Ishikawa (cell line): ENCODE measurements at regions not wholly inside any gene's neighbourhood (a gene's known extent, or its start where the extent isn't known, plus 50 kb on each side); places are given as distances from the start of the nearest gene placed in this dataset.

ENCODE experiments used
- CEBPB ChIP-seq: IDR thresholded peaks from 2 replicates; pipeline ENCODE4 v1.6.1; 2012
- EP300 ChIP-seq: IDR thresholded peaks from 2 replicates; pipeline ENCODE4 v1.6.1; 2012; ENCODE audit warnings: borderline replicate concordance
- FOXM1 ChIP-seq: IDR thresholded peaks from 2 replicates; pipeline ENCODE4 v1.6.1; 2012; ENCODE audit warnings: low read depth, borderline replicate concordance
- RAD21 ChIP-seq: IDR thresholded peaks from 2 replicates; pipeline ENCODE4 v1.6.1; 2012; ENCODE audit warnings: low read depth

DNA sequence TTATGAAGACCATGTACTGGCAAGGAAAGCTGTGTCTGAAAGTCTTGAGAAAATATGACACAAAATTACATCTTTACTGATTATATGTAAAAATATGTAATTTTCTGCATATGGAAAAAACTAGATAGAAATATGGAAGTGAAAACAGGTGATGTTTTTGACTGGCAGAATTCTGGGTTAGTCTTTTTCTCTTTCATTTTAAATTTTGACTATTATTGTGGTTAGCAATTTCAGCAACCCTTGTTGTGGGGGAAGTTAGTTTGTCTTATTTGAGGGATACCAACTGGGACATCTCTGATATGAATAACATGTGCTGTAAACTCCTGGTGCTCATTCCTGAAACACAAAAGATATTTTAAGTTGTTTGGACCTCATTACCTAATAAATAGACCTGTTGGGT lies 49.9 kb upstream of the CPEB2 start:
- no peak for TF ChIP-seq CEBPB
- TF ChIP-seq EP300 = no peak
- no peak for TF ChIP-seq RAD21
- no peak for TF ChIP-seq FOXM1
